ENCODE measurements at regions not wholly inside any gene's neighbourhood (a gene's known extent, or its start where the extent isn't known, plus 50 kb on each side); places are given as distances from the start of the nearest gene placed in this dataset.

DNA sequence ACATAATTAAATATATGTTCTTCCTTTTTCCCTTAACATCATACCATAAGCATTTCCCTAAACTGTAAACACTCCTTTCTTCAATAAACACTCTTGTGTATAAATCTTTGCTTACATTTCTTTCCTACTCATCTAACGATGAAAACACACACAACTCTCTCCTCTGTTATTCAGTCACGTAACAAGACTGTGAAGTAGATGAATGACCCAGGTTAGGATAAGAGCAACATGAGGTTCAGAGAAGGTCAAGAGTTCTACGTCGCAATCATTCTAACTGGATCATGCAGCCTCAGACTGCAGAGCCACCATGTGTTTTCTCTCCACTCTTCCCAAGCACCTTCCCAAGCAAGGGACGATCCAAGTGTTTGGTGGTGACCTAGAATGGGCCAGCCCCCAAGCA, 70.5 kb upstream of the SPTLC1 start:
- no peak overlapping the region for H3K4me3 ChIP-seq (replicated peaks; ENCODE audit: low read depth, low read length)
- no peak for DNase-seq (ENCODE audit: low read depth)
- TF ChIP-seq, protein P1, sequence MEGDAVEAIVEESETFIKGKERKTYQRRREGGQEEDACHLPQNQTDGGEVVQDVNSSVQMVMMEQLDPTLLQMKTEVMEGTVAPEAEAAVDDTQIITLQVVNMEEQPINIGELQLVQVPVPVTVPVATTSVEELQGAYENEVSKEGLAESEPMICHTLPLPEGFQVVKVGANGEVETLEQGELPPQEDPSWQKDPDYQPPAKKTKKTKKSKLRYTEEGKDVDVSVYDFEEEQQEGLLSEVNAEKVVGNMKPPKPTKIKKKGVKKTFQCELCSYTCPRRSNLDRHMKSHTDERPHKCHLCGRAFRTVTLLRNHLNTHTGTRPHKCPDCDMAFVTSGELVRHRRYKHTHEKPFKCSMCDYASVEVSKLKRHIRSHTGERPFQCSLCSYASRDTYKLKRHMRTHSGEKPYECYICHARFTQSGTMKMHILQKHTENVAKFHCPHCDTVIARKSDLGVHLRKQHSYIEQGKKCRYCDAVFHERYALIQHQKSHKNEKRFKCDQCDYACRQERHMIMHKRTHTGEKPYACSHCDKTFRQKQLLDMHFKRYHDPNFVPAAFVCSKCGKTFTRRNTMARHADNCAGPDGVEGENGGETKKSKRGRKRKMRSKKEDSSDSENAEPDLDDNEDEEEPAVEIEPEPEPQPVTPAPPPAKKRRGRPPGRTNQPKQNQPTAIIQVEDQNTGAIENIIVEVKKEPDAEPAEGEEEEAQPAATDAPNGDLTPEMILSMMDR (IDR thresholded peaks at IDR 0.05; ENCODE audit: low read length, missing control alignments), result no peak

DNA sequence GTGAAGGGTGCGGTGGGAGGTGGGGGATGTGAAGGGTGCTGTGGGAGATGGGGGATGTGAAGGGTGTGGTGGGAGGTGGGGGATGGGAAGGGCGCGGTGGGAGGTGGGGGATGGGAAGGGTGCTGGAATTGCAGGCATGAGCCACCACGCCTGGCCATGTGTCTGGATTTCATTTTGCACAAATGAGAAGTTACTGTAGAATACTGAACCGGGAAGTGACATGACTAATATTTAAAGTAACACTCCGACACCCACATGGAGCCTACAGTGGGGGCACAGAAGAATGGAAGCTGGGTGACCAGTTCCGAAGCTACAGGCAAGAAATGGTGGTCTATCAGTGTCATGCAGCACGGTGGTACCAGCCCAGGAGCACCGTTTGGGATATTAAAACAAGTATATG, 69.9 kb upstream of the SPTLC1 start:
- TF ChIP-seq, protein P1 (IDR thresholded peaks at IDR 0.05; ENCODE audit: low read length, missing control alignments), result no peak
- H3K4me3 ChIP-seq (replicated peaks; ENCODE audit: low read depth, low read length), result no peak overlapping the region
- DNase-seq (ENCODE audit: low read depth), result no peak

DNA sequence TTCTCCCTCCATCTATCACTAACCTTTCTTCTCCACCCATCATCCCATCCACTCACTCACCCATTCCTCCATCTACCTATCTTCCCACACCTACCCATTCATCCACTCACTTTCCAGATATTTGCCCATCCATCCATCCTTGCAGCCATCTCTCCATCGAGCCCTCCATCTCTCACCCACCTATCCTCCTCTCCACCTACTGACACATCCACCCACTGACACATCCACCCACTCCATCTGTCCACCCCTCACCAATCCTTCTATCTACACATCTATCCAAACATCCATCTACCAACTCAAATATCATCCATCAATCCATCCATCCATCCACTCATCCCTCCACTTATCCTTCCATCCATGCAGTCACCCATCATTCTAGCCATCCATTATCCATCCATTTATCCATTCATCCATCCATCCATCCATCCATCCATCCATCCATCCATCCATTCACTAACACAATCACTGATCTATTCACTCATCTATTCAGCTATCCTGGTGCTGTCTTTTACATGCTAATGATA, 68.9 kb upstream of the SPTLC1 start:
- DNase-seq (ENCODE audit: low read depth), result no peak
- no peak overlapping the region for H3K4me3 ChIP-seq (replicated peaks; ENCODE audit: low read depth, low read length)
- TF ChIP-seq, protein P1 (IDR thresholded peaks at IDR 0.05; ENCODE audit: low read length, missing control alignments), result no peak

DNA sequence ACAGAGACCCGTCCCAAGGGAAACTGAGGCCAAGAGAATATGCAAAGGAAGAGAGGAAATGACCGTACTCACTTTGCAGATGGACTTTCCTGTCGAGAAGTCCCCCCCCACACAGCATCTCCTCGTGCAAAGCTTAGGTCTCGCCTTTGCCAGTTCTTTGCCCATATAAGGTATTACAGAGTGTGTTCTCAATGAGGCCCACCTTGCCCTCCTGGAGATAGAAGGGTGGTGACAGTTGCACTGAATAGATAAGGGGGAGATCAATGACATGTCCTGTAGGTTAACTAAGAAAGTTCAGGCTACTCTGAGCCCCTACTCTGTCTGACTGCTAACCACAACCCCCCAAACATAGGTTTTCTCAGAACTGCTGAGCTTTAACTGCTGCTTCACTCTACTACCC, 68.2 kb upstream of the SPTLC1 start:
- no peak for DNase-seq (ENCODE audit: low read depth)
- TF ChIP-seq, protein P1 (IDR thresholded peaks at IDR 0.05; ENCODE audit: low read length, missing control alignments), result no peak
- H3K4me3 ChIP-seq (replicated peaks; ENCODE audit: low read depth, low read length), result no peak overlapping the region

DNA sequence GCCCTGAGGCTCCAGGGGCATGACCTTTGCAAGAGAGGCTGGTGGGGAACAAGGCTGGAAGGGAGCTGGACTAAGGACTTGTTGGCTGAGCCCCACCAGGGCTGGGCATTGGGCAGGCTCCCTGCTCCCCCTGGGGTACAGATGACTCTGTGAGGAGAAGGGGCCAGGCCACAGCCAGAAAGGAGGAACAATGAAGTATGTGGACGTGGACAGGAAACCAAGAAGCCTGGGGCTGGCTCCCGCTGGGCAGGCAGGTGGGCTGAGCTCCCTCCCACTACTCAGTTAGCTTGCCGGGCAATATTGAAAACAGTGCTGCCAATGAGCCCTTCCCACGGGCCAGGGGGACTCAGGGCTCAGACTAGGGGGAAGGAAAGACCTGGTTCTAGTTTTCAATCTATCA, 66.1 kb upstream of the SPTLC1 start:
- no peak overlapping the region for H3K4me3 ChIP-seq (replicated peaks; ENCODE audit: low read depth, low read length)
- no peak for DNase-seq (ENCODE audit: low read depth)
- TF ChIP-seq, protein P1 (IDR thresholded peaks at IDR 0.05; ENCODE audit: low read length, missing control alignments), result no peak

DNA sequence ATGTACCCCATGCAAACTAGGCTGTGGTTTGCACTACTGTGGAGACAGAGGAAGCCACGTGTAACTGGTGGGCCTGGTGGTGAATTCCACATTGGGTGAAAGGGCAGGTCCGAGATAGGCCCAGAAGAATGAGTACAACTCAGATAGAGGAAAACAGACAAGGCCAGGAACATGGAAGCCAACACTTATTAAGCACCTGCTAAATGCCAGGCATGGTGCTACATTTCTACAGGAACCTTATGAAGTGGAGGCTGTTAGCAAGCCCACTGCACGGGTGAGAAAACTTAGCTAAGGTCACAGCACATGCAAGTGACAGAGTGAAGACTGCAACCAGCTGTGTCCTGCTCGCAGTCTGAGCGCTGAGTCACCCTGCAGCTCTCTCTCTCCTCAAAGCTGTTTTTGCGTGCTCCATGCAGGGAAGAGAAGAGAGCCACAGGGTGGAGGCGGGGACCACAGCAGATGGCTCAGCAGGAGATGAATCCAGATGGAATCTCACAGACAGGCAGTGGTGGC, 65.5 kb upstream of the SPTLC1 start:
- peak; percentile 70 for DNase-seq (ENCODE audit: low read depth)
- TF ChIP-seq, protein P1 (IDR thresholded peaks at IDR 0.05; ENCODE audit: low read length, missing control alignments), result no peak

DNA sequence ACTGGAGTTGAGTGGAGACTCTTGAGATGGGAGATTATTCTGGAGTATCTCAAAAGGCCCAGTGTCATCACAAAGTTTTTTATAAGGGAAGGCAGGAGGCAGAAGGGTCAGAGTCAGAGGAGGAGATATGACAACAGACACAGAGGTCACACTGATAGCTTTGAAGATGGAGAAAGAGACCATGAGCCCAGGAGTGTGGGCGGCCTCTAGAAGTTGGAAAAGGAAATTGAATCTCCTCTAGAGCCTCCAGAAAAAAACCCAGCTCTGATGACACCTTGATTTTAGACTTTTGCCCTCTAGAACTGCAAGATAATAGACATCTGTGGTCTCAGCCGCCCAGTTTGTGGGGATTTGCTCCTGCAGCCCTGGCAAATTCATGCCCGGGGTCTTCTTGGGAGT, 64.8 kb upstream of the SPTLC1 start:
- no peak overlapping the region for H3K4me3 ChIP-seq (replicated peaks; ENCODE audit: low read depth, low read length)
- no peak for DNase-seq (ENCODE audit: low read depth)
- TF ChIP-seq, protein P1 (IDR thresholded peaks at IDR 0.05; ENCODE audit: low read length, missing control alignments), result no peak

More for the DNA sequence above, 65.5 kb upstream of the SPTLC1 start:
- no peak overlapping the region for H3K4me3 ChIP-seq (replicated peaks; ENCODE audit: low read depth, low read length)

Measured in fibroblast of pulmonary artery (primary cell).